SK-N-SH treated with all-trans-retinoic acid at 6 μM for 48 hours (cell line): ENCODE measurements at regions not wholly inside any gene's neighbourhood (a gene's known extent, or its start where the extent isn't known, plus 50 kb on each side); places are given as distances from the start of the nearest gene placed in this dataset.

Experiments used
- ATAC-seq: fragments of 200-7000 bp; cut with Tn5 transposase; 3 replicates; pipeline ENCODE4 v1.9.1; 2020; ENCODE audit warnings: mild to moderate bottlenecking, moderate library complexity
- ARNTL ChIP-seq: fragments of 450-650 bp; formaldehyde crosslinking; IDR thresholded peaks from 2 replicates; pipeline ENCODE4 v1.5.0; 2020; ENCODE audit warnings: low read depth, mild to moderate bottlenecking, moderate library complexity, borderline replicate concordance
- BACH2 ChIP-seq: fragments of 250-450 bp; sonication (Bioruptor Pico); IDR thresholded peaks from 2 replicates; pipeline ENCODE4 v1.9.0; 2021; ENCODE audit warnings: mild to moderate bottlenecking, borderline replicate concordance
- CSDC2 ChIP-seq: fragments of 250-450 bp; sonication (Bioruptor Pico); IDR thresholded peaks from 2 replicates; pipeline ENCODE4 v1.5.0; 2020; ENCODE audit warnings: mild to moderate bottlenecking, moderate library complexity
- ESRRG ChIP-seq: fragments of 250-450 bp; sonication (Bioruptor Pico); IDR thresholded peaks from 2 replicates; pipeline ENCODE4 v1.6.1; 2021; ENCODE audit warnings: mild to moderate bottlenecking
- GLIS3 ChIP-seq: fragments of 250-450 bp; sonication (Bioruptor Pico); IDR thresholded peaks from 2 replicates; pipeline ENCODE4 v1.5.0; 2020; ENCODE audit warnings: mild to moderate bottlenecking, moderate library complexity
- ISL1 ChIP-seq: fragments of 250-450 bp; sonication (Bioruptor Pico); IDR thresholded peaks from 2 replicates; pipeline ENCODE4 v2.1.2; 2022; ENCODE audit warnings: mild to moderate bottlenecking, moderate library complexity
- OSR1 ChIP-seq: fragments of 250-450 bp; sonication (Bioruptor Pico); IDR thresholded peaks from 2 replicates; pipeline ENCODE4 v1.8.0; 2022; ENCODE audit warnings: moderate library complexity, mild to moderate bottlenecking, inconsistent platforms
- PPARA ChIP-seq: fragments of 250-450 bp; sonication (Bioruptor Pico); IDR thresholded peaks from 2 replicates; pipeline ENCODE4 v1.5.0; 2020; ENCODE audit warnings: mild to moderate bottlenecking, borderline replicate concordance
- RARB ChIP-seq: fragments of 250-450 bp; sonication (Bioruptor Pico); IDR thresholded peaks from 2 replicates; pipeline ENCODE4 v1.8.0; 2021; ENCODE audit warnings: mild to moderate bottlenecking, moderate library complexity
- SNAI2 ChIP-seq: fragments of 250-450 bp; sonication (Bioruptor Pico); IDR thresholded peaks from 2 replicates; pipeline ENCODE4 v1.5.0; 2020; ENCODE audit warnings: mild to moderate bottlenecking, moderate library complexity
- TCF4 ChIP-seq: fragments of 250-450 bp; sonication (Bioruptor Pico); IDR thresholded peaks from 2 replicates; pipeline ENCODE4 v1.8.0; 2021; ENCODE audit warnings: mild to moderate bottlenecking, moderate library complexity, borderline replicate concordance
- TOX ChIP-seq: fragments of 250-450 bp; sonication (Bioruptor Pico); IDR thresholded peaks from 2 replicates; pipeline ENCODE4 v1.8.0; 2021; ENCODE audit warnings: mild to moderate bottlenecking, moderate library complexity, borderline replicate concordance
- ZC3H10 ChIP-seq: fragments of 250-450 bp; sonication (Bioruptor Pico); IDR thresholded peaks from 2 replicates; pipeline ENCODE4 v1.5.1; 2021; ENCODE audit warnings: mild to moderate bottlenecking, moderate library complexity
- ZFP3 ChIP-seq: fragments of 250-450 bp; sonication (Bioruptor Pico); IDR thresholded peaks from 2 replicates; pipeline ENCODE4 v1.5.0; 2020; ENCODE audit warnings: mild to moderate bottlenecking, moderate library complexity
- ZFP30 ChIP-seq: fragments of 450-650 bp; formaldehyde crosslinking; IDR thresholded peaks from 2 replicates; pipeline ENCODE4 v1.5.0; 2022; ENCODE audit warnings: mild to moderate bottlenecking, moderate library complexity
- ZNF565 ChIP-seq: fragments of 450-650 bp; formaldehyde crosslinking; conservative IDR thresholded peaks from 2 replicates; pipeline ENCODE4 v1.5.0; 2020; ENCODE audit warnings: low read depth, mild to moderate bottlenecking, moderate library complexity
- ZNF70 ChIP-seq: fragments of 450-650 bp; formaldehyde crosslinking; IDR thresholded peaks from 2 replicates; pipeline ENCODE4 v1.5.0; 2020; ENCODE audit warnings: mild to moderate bottlenecking, moderate library complexity
- ZNF8 ChIP-seq: fragments of 450-650 bp; formaldehyde crosslinking; IDR thresholded peaks from 2 replicates; pipeline ENCODE4 v1.5.0; 2020; ENCODE audit warnings: mild to moderate bottlenecking, moderate library complexity
- TF ChIP-seq, protein P1 (sequence below): fragments of 250-450 bp; sonication (Bioruptor Pico); IDR thresholded peaks from 2 replicates; pipeline ENCODE4 v1.8.0; 2020; ENCODE audit warnings: mild to moderate bottlenecking, moderate library complexity, borderline replicate concordance
- TF ChIP-seq, protein P2 (sequence below): fragments of 250-450 bp; sonication (Bioruptor Pico); IDR thresholded peaks from 2 replicates; pipeline ENCODE4 v1.5.1; 2021; ENCODE audit warnings: mild to moderate bottlenecking, moderate library complexity
- TF ChIP-seq, protein P3 (sequence below): fragments of 250-450 bp; sonication (Bioruptor Pico); IDR thresholded peaks from 2 replicates; pipeline ENCODE4 v1.8.0; 2021; ENCODE audit warnings: low read depth, mild to moderate bottlenecking, moderate library complexity, borderline replicate concordance
- TF ChIP-seq, protein P4 (sequence below): fragments of 250-450 bp; sonication (Bioruptor Pico); IDR thresholded peaks from 2 replicates; pipeline ENCODE4 v1.5.1; 2020; ENCODE audit warnings: low read depth, mild to moderate bottlenecking, moderate library complexity
- TF ChIP-seq, protein P5 (sequence below): fragments of 250-450 bp; sonication (Bioruptor Pico); IDR thresholded peaks from 2 replicates; pipeline ENCODE4 v1.5.0; 2020; ENCODE audit warnings: mild to moderate bottlenecking, moderate library complexity

DNA sequence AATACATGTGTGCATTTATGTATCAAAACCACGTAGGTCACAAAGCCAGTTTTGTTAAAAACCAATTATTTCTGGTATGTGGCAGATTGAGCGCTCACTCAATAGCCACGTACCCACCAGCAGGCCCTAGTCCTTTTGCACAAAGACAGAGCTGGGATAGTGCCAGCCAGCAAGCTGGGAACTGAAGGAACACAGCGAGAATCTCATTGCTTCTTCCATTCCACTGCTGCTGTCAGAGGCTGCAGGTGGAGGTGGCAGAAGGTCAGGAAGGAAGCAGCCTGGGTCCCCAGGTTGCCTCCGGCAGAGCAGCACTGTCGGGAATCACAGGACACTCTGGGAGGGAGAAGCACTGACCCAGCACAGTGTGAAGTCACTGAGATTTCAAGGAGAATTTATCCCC lies 385.5 kb upstream of the PFKP start:
- no peak for ATAC-seq
- TF ChIP-seq PPARA (CRISPR knock-in tag) (no peak), ZC3H10 (CRISPR knock-in tag) (no peak), ISL1 (no peak)
- TF ChIP-seq, protein P1, sequence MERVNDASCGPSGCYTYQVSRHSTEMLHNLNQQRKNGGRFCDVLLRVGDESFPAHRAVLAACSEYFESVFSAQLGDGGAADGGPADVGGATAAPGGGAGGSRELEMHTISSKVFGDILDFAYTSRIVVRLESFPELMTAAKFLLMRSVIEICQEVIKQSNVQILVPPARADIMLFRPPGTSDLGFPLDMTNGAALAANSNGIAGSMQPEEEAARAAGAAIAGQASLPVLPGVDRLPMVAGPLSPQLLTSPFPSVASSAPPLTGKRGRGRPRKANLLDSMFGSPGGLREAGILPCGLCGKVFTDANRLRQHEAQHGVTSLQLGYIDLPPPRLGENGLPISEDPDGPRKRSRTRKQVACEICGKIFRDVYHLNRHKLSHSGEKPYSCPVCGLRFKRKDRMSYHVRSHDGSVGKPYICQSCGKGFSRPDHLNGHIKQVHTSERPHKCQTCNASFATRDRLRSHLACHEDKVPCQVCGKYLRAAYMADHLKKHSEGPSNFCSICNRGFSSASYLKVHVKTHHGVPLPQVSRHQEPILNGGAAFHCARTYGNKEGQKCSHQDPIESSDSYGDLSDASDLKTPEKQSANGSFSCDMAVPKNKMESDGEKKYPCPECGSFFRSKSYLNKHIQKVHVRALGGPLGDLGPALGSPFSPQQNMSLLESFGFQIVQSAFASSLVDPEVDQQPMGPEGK = no peak
- TF ChIP-seq, protein P2, sequence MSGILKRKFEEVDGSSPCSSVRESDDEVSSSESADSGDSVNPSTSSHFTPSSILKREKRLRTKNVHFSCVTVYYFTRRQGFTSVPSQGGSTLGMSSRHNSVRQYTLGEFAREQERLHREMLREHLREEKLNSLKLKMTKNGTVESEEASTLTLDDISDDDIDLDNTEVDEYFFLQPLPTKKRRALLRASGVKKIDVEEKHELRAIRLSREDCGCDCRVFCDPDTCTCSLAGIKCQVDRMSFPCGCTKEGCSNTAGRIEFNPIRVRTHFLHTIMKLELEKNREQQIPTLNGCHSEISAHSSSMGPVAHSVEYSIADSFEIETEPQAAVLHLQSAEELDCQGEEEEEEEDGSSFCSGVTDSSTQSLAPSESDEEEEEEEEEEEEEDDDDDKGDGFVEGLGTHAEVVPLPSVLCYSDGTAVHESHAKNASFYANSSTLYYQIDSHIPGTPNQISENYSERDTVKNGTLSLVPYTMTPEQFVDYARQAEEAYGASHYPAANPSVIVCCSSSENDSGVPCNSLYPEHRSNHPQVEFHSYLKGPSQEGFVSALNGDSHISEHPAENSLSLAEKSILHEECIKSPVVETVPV (CRISPR knock-in tag) = no peak

DNA sequence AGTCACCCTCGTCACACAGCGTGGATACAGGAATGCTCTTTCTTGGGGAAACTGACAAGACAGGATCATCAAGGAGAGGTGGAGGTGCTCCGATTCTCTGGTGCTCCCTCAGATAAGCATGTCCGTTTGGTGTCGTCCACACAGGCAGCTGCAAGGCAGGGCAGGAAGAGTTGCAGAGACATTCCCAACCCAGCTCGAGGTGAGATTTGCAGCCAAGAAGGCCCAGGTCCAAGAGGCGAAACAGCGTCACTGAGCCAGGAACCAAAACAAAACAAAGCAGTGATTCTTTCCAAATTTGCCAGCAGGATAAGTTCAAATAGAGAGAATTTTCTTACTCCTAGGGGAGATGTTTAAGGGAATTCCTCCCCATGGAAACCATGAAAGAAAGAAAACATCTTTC lies 386.5 kb upstream of the PFKP start:
- TF ChIP-seq PPARA (CRISPR knock-in tag) (no peak), RARB (CRISPR knock-in tag) (no peak), ZNF8 (CRISPR knock-in tag) (no peak), ZC3H10 (CRISPR knock-in tag) (no peak), CSDC2 (CRISPR knock-in tag) (no peak), ZNF565 (CRISPR knock-in tag) (no peak), OSR1 (CRISPR knock-in tag) (no peak), ISL1 (no peak), ZFP3 (CRISPR knock-in tag) (no peak), ZNF70 (CRISPR knock-in tag) (no peak), TCF4 (CRISPR knock-in tag) (no peak), ZFP30 (CRISPR knock-in tag) (no peak), SNAI2 (CRISPR knock-in tag) (no peak), BACH2 (CRISPR knock-in tag) (no peak), ESRRG (CRISPR knock-in tag) (no peak)
- TF ChIP-seq, protein P3, sequence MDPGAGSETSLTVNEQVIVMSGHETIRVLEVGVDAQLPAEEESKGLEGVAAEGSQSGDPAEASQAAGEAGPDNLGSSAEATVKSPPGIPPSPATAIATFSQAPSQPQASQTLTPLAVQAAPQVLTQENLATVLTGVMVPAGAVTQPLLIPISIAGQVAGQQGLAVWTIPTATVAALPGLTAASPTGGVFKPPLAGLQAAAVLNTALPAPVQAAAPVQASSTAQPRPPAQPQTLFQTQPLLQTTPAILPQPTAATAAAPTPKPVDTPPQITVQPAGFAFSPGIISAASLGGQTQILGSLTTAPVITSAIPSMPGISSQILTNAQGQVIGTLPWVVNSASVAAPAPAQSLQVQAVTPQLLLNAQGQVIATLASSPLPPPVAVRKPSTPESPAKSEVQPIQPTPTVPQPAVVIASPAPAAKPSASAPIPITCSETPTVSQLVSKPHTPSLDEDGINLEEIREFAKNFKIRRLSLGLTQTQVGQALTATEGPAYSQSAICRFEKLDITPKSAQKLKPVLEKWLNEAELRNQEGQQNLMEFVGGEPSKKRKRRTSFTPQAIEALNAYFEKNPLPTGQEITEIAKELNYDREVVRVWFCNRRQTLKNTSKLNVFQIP = no peak
- TF ChIP-seq, protein P2 (CRISPR knock-in tag) = no peak
- TF ChIP-seq, protein P4, sequence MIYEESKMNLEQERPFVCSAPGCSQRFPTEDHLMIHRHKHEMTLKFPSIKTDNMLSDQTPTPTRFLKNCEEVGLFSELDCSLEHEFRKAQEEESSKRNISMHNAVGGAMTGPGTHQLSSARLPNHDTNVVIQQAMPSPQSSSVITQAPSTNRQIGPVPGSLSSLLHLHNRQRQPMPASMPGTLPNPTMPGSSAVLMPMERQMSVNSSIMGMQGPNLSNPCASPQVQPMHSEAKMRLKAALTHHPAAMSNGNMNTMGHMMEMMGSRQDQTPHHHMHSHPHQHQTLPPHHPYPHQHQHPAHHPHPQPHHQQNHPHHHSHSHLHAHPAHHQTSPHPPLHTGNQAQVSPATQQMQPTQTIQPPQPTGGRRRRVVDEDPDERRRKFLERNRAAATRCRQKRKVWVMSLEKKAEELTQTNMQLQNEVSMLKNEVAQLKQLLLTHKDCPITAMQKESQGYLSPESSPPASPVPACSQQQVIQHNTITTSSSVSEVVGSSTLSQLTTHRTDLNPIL (CRISPR knock-in tag) = no peak
- TF ChIP-seq, protein P5, sequence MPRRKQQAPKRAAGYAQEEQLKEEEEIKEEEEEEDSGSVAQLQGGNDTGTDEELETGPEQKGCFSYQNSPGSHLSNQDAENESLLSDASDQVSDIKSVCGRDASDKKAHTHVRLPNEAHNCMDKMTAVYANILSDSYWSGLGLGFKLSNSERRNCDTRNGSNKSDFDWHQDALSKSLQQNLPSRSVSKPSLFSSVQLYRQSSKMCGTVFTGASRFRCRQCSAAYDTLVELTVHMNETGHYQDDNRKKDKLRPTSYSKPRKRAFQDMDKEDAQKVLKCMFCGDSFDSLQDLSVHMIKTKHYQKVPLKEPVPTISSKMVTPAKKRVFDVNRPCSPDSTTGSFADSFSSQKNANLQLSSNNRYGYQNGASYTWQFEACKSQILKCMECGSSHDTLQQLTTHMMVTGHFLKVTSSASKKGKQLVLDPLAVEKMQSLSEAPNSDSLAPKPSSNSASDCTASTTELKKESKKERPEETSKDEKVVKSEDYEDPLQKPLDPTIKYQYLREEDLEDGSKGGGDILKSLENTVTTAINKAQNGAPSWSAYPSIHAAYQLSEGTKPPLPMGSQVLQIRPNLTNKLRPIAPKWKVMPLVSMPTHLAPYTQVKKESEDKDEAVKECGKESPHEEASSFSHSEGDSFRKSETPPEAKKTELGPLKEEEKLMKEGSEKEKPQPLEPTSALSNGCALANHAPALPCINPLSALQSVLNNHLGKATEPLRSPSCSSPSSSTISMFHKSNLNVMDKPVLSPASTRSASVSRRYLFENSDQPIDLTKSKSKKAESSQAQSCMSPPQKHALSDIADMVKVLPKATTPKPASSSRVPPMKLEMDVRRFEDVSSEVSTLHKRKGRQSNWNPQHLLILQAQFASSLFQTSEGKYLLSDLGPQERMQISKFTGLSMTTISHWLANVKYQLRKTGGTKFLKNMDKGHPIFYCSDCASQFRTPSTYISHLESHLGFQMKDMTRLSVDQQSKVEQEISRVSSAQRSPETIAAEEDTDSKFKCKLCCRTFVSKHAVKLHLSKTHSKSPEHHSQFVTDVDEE (CRISPR knock-in tag) = no peak
- no peak for ATAC-seq

DNA sequence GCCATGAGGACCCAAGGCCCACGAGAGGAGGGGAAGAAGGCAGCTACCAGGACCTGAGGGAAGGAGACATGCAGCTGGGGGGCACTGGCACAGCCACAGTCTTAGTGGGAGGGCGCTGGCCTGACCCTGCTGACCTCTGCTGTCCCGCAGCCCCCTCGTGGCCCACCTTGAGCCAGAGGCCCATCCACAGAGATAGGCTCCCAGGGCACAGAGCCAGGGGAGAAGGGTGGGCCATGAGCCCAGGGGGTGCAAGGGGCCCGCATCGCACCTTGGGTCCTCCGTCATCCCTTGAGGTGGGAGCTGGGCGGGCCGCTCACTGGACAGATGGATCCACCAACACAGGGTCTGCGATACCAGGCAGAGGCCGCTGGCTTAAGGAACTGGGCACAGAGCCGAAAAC lies 387.7 kb upstream of the PFKP start:
- ATAC-seq = no peak
- TF ChIP-seq, protein P3 = no peak
- TF ChIP-seq GLIS3 (CRISPR knock-in tag) (no peak), ZC3H10 (CRISPR knock-in tag) (no peak), ZNF8 (CRISPR knock-in tag) (no peak), TOX (CRISPR knock-in tag) (no peak), ARNTL (no peak), CSDC2 (CRISPR knock-in tag) (no peak), RARB (CRISPR knock-in tag) (no peak), PPARA (CRISPR knock-in tag) (no peak), SNAI2 (CRISPR knock-in tag) (no peak)
- TF ChIP-seq, protein P1 = no peak
- TF ChIP-seq, all 23 proteins: peak for 0
